ENCODE measurements at regions not wholly inside any gene's neighbourhood (a gene's known extent, or its start where the extent isn't known, plus 50 kb on each side); places are given as distances from the start of the nearest gene placed in this dataset.

GRCh38 chr9:103430469-103430868 lies 435.3 kb downstream of the CYLC2 start:
- CTCF ChIA-PET: no interaction called here
- no peak for TF ChIP-seq CTCF (IDR thresholded peaks at IDR 0.05; ENCODE audit: insufficient read depth, low read depth, low read length)

GRCh38 chr9:103431809-103432208 lies 436.7 kb downstream of the CYLC2 start:
- no peaks in the 10 kb centered on the region for H3K27me3 ChIP-seq (ENCODE audit: control insufficient read depth, insufficient read depth, low read length)
- POLR2A ChIA-PET: no interaction called here
- no peak for TF ChIP-seq CTCF (IDR thresholded peaks at IDR 0.05; ENCODE audit: insufficient read depth, low read depth, low read length)
- CTCF ChIA-PET: no interaction called here
- no peak overlapping the region for H3K4me3 ChIP-seq (ENCODE audit: low read depth, low read length)
- no peak for DNase-seq (ENCODE audit: low read depth)
- no peaks in the 10 kb centered on the region for H3K36me3 ChIP-seq (ENCODE audit: control insufficient read depth, insufficient read depth, low read length)

More at GRCh38 chr9:103430469-103430868, 435.3 kb downstream of the CYLC2 start:
- Histone ChIP-seq H3K36me3 (ENCODE audit: control insufficient read depth, insufficient read depth, low read length) (no peaks in the 10 kb centered on the region), H3K27me3 (ENCODE audit: control insufficient read depth, insufficient read depth, low read length) (no peaks in the 10 kb centered on the region), H3K4me3 (ENCODE audit: low read depth, low read length) (no peak overlapping the region)
- POLR2A ChIA-PET: no interaction called here
- DNase-seq (ENCODE audit: low read depth): no peak

- Histone ChIP-seq H3K27me3 (ENCODE audit: control insufficient read depth, insufficient read depth, low read length) (no peaks in the 10 kb centered on the region), H3K4me3 (ENCODE audit: low read depth, low read length) (no peak overlapping the region), H3K36me3 (ENCODE audit: control insufficient read depth, insufficient read depth, low read length) (no peaks in the 10 kb centered on the region)
- no peak for DNase-seq (ENCODE audit: low read depth)
- no peak for TF ChIP-seq CTCF (IDR thresholded peaks at IDR 0.05; ENCODE audit: insufficient read depth, low read depth, low read length)
- ChIA-PET POLR2A (no interaction called here), CTCF (no interaction called here)
Measured at GRCh38 chr9:103444176-103444575, 449.0 kb downstream of the CYLC2 start.

- CTCF ChIA-PET: no interaction called here
- POLR2A ChIA-PET: no interaction called here
- TF ChIP-seq CTCF (IDR thresholded peaks at IDR 0.05; ENCODE audit: insufficient read depth, low read depth, low read length): no peak
- no peak for DNase-seq (ENCODE audit: low read depth)
- H3K4me3 ChIP-seq (ENCODE audit: low read depth, low read length): no peak overlapping the region
- no peaks in the 10 kb centered on the region for H3K27me3 ChIP-seq (ENCODE audit: control insufficient read depth, insufficient read depth, low read length)
- H3K36me3 ChIP-seq (ENCODE audit: control insufficient read depth, insufficient read depth, low read length): no peaks in the 10 kb centered on the region
Measured at GRCh38 chr9:103458826-103459225, 463.7 kb downstream of the CYLC2 start.

GRCh38 chr9:103471241-103471640 lies 476.1 kb downstream of the CYLC2 start:
- CTCF ChIA-PET: no interaction called here
- no peaks in the 10 kb centered on the region for H3K36me3 ChIP-seq (ENCODE audit: control insufficient read depth, insufficient read depth, low read length)
- no peaks in the 10 kb centered on the region for H3K27me3 ChIP-seq (ENCODE audit: control insufficient read depth, insufficient read depth, low read length)
- DNase-seq (ENCODE audit: low read depth): no peak
- POLR2A ChIA-PET: no interaction called here
- no peak for TF ChIP-seq CTCF (IDR thresholded peaks at IDR 0.05; ENCODE audit: insufficient read depth, low read depth, low read length)
- H3K4me3 ChIP-seq (ENCODE audit: low read depth, low read length): no peak overlapping the region
